GM23338 (cell line): ENCODE measurements at regions not wholly inside any gene's neighbourhood (a gene's known extent, or its start where the extent isn't known, plus 50 kb on each side); places are given as distances from the start of the nearest gene placed in this dataset.

ENCODE experiments used
- ATAC-seq: fragments of 200-7000 bp; cut with Tn5 transposase; 3 replicates; pipeline ENCODE4 v1.9.1; 2020
- DNase-seq: peaks from one replicate; pipeline ENCODE4 v3.0.0-alpha.2; 2015; ENCODE audit warnings: low spot score
- H2AFZ ChIP-seq: fragments of 200-600 bp; sonication (generic); 2 replicates; pipeline ENCODE4 v1.8.0; 2016; ENCODE audit warnings: antibody characterized with exemption, mild to moderate bottlenecking, moderate library complexity
- H3F3A ChIP-seq: fragments of 200-600 bp; sonication (generic); replicated peaks from 2 replicates; pipeline ENCODE4 v1.8.0; 2017; ENCODE audit warnings: antibody characterized with exemption, mixed run types, low read depth
- H3K27ac ChIP-seq: fragments of 200-600 bp; sonication (generic); 2 replicates; pipeline ENCODE4 v1.6.1; 2016; ENCODE audit warnings: low read depth
- H3K27me3 ChIP-seq: fragments of 200-600 bp; sonication (generic); 2 replicates; pipeline ENCODE4 v1.8.0; 2016; ENCODE audit warnings: mild to moderate bottlenecking, mixed run types, moderate library complexity; ENCODE audit not compliant: insufficient read depth
- H3K36me3 ChIP-seq: fragments of 200-600 bp; sonication (generic); 2 replicates; pipeline ENCODE4 v1.8.0; 2016; ENCODE audit warnings: mild to moderate bottlenecking; ENCODE audit not compliant: insufficient read depth
- H3K4me1 ChIP-seq: fragments of 200-600 bp; sonication (generic); 2 replicates; pipeline ENCODE4 v1.8.0; 2016; ENCODE audit warnings: mild to moderate bottlenecking, moderate library complexity; ENCODE audit not compliant: insufficient read depth
- H3K4me2 ChIP-seq: fragments of 200-600 bp; sonication (generic); 2 replicates; pipeline ENCODE4 v1.7.1; 2017; ENCODE audit warnings: mixed run types
- H3K4me3 ChIP-seq: fragments of 200-600 bp; sonication (generic); 2 replicates; pipeline ENCODE4 v1.6.1; 2016; ENCODE audit warnings: mixed run types
- H3K79me2 ChIP-seq: fragments of 200-600 bp; sonication (generic); replicated peaks from 2 replicates; pipeline ENCODE4 v1.8.0; 2017; ENCODE audit warnings: mild to moderate bottlenecking; ENCODE audit not compliant: insufficient read depth
- H3K9me2 ChIP-seq: fragments of 200-600 bp; sonication (generic); 2 replicates; pipeline ENCODE4 v1.8.0; 2017; ENCODE audit not compliant: insufficient read depth
- H4K20me1 ChIP-seq: fragments of 200-600 bp; sonication (generic); replicated peaks from 2 replicates; pipeline ENCODE4 v1.8.0; 2017; ENCODE audit warnings: mild to moderate bottlenecking; ENCODE audit not compliant: insufficient read depth
- H3K27ac Mint-ChIP-seq: 2 replicates; pipeline ENCODE4 v1.8.0; 2020; ENCODE audit warnings: inconsistent platforms, mild to moderate bottlenecking, moderate library complexity, mixed read lengths
- H3K27me3 Mint-ChIP-seq: 3 replicates; pipeline ENCODE4 v1.8.0; 2022; ENCODE audit warnings: low read depth, mild to moderate bottlenecking, moderate library complexity, mixed read lengths, inconsistent platforms; ENCODE audit not compliant: insufficient read depth, poor library complexity
- H3K36me3 Mint-ChIP-seq: 3 replicates; pipeline ENCODE4 v1.8.0; 2021; ENCODE audit warnings: low read depth, mild to moderate bottlenecking, inconsistent platforms, moderate library complexity, mixed read lengths
- H3K4me1 Mint-ChIP-seq: 3 replicates; pipeline ENCODE4 v1.8.0; 2020; ENCODE audit warnings: mild to moderate bottlenecking, inconsistent platforms, mixed read lengths
- H3K4me3 Mint-ChIP-seq: 3 replicates; pipeline ENCODE4 v1.8.0; 2021; ENCODE audit warnings: moderate library complexity, mild to moderate bottlenecking, inconsistent platforms, mixed read lengths
- H3K9me3 Mint-ChIP-seq: 3 replicates; pipeline ENCODE4 v1.8.0; 2020; ENCODE audit warnings: moderate library complexity, mild to moderate bottlenecking, inconsistent platforms, mixed read lengths
- CREB1 ChIP-seq: fragments of 250-450 bp; sonication (Bioruptor Pico); IDR thresholded peaks from 2 replicates; pipeline ENCODE4 v1.5.0; 2020; ENCODE audit warnings: low read depth, mild to moderate bottlenecking, moderate library complexity
- CTCF ChIP-seq, 2 experiments: fragments of 200-600 bp in 1 of 2; sonication (generic) in 1 of 2; conservative IDR thresholded peaks; 2 replicates each; pipeline versions ENCODE4 v1.5.1 to v1.6.1; 2016 to 2017; ENCODE audit warnings: antibody characterized with exemption in 2 of 2, low read depth in 2 of 2, mild to moderate bottlenecking in 2 of 2, moderate library complexity in 1 of 2
- ETS1 ChIP-seq: IDR thresholded peaks from 2 replicates; pipeline ENCODE4 v1.6.1; 2016; ENCODE audit warnings: antibody characterized with exemption
- EZH2 ChIP-seq: fragments of 200-600 bp; sonication (generic); IDR thresholded peaks from one replicate; pipeline ENCODE4 v1.8.0; 2017; ENCODE audit warnings: antibody characterized with exemption, mild to moderate bottlenecking, low read depth; ENCODE audit not compliant: unreplicated experiment
- EZH2phosphoT487 ChIP-seq: fragments of 200-600 bp; sonication (generic); IDR thresholded peaks from one replicate; pipeline ENCODE4 v1.8.1; 2018; ENCODE audit warnings: antibody characterized with exemption; ENCODE audit not compliant: unreplicated experiment
- NANOG ChIP-seq: IDR thresholded peaks from 2 replicates; pipeline ENCODE4 v1.6.1; 2016; ENCODE audit warnings: antibody characterized with exemption, borderline replicate concordance
- STAT1 ChIP-seq: IDR thresholded peaks from one replicate; pipeline ENCODE4 v1.6.1; 2016; ENCODE audit warnings: antibody characterized with exemption; ENCODE audit not compliant: unreplicated experiment
- ZNF114 ChIP-seq: fragments of 250-450 bp; sonication (Bioruptor Pico); IDR thresholded peaks from 2 replicates; pipeline ENCODE4 v1.5.0; 2020; ENCODE audit warnings: mild to moderate bottlenecking, moderate library complexity
- ZNF331 ChIP-seq: fragments of 250-450 bp; sonication (Bioruptor Pico); IDR thresholded peaks from 2 replicates; pipeline ENCODE4 v1.5.0; 2020; ENCODE audit warnings: low read depth, mild to moderate bottlenecking, moderate library complexity
- ZNF462 ChIP-seq: fragments of 250-450 bp; sonication (Bioruptor Pico); IDR thresholded peaks from 2 replicates; pipeline ENCODE4 v1.5.0; 2020; ENCODE audit warnings: mild to moderate bottlenecking, moderate library complexity

GRCh38 chr20:46801003-46801702 lies 91.7 kb downstream of the SLC2A10 start:
- DNase-seq (no peak), ATAC-seq (no peak)
- Mint-ChIP-seq H3K4me3 (no peak overlapping the region), H3K27me3 (no peaks in the 10 kb centered on the region), H3K4me1 (peaks cover 15% of the 10 kb centered on the region; the same call in 2 of the 3 replicates), H3K27ac (peak overlapping the region; percentile 52; the same call in 1 of the 2 replicates), H3K9me3 (no peaks in the 10 kb centered on the region), H3K36me3 (no peaks in the 10 kb centered on the region)
- H3K4me1 ChIP-seq = no peaks in the 10 kb centered on the region; the same call in 1 of the 2 replicates
- no peaks in the 10 kb centered on the region for H3K36me3 ChIP-seq
- no peak overlapping the region for H3K4me3 ChIP-seq
- no peak for TF ChIP-seq ETS1
- no peak for TF ChIP-seq CTCF (conservative IDR thresholded peaks at IDR 0.05; ENCODE audit: low read depth in 2 of 2)
- TF ChIP-seq NANOG = no peak
- no peak for TF ChIP-seq ZNF462 (CRISPR knock-in tag)
- no peak for TF ChIP-seq ZNF114 (CRISPR knock-in tag)
- no peak for TF ChIP-seq EZH2phosphoT487
- TF ChIP-seq EZH2 = no peak
- no peak for TF ChIP-seq CREB1 (CRISPR knock-in tag)
- TF ChIP-seq ZNF331 = no peak
- no peak for TF ChIP-seq STAT1
- no peak overlapping the region for H2AFZ ChIP-seq
- H3F3A ChIP-seq = no peaks in the 10 kb centered on the region
- no peak overlapping the region for H3K27ac ChIP-seq
- H3K27me3 ChIP-seq = no peaks in the 10 kb centered on the region
- no peaks in the 10 kb centered on the region for H4K20me1 ChIP-seq
- H3K4me2 ChIP-seq = no peak overlapping the region
- H3K79me2 ChIP-seq = no peaks in the 10 kb centered on the region
- no peaks in the 10 kb centered on the region for H3K9me2 ChIP-seq
